ENCODE measurements at regions not wholly inside any gene's neighbourhood (a gene's known extent, or its start where the extent isn't known, plus 50 kb on each side); places are given as distances from the start of the nearest gene placed in this dataset.

DNA sequence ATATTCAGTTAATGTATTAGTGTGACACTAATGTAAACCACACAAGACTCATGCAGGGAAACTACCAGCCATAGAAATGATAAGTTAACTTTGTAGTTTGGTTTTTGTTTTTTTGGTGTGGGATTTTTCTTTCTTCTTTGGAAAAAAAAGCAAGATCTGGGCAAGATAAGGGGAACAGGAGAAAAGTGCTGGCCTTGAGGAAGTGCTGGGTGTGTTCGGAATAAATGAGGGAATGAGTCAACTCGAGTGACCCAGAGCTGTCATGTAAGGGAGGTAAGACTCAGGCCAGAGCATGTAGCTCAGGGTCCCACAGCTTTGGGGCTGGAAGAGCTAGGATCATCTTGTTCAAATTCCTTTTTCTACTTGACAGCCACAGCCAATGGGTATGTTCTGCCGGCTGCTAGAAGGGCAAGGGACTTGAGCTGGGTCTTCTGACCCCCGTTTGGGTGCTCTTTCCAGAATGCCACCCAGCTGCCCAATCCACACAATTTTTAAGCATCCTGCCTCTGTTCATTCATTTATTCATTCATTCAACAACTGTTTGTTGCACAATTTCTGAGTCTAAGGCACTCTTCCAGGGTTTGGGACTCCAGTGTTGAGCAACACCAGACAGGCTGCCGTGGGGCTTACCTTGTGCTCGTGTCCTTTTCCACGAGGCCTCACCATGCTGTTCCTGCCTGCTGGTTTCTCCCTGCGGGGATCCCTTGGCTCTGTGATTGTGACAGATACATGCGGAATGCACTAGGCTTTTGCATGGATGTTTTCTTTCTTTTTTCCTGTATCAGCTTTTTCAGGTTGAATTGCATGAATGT lies 54.5 kb downstream of the CLDN34 start:
- H3K27me3 ChIP-seq (replicated peaks): no peaks in the 10 kb centered on the region
- no peak for DNase-seq (ENCODE audit: low read depth in 1 of 2, low spot score in 2 of 2)
- H3K4me3 ChIP-seq: no peak overlapping the region
- H3K9me3 ChIP-seq (replicated peaks): no peaks in the 10 kb centered on the region; the same call in 1 of the 2 replicates
- peaks cover 35% of the 10 kb centered on the region for H3K4me1 ChIP-seq (replicated peaks)
- H3K27ac ChIP-seq: no peak overlapping the region
- H3K36me3 ChIP-seq: peaks cover 14% of the 10 kb centered on the region; the same call in 1 of the 2 replicates

DNA sequence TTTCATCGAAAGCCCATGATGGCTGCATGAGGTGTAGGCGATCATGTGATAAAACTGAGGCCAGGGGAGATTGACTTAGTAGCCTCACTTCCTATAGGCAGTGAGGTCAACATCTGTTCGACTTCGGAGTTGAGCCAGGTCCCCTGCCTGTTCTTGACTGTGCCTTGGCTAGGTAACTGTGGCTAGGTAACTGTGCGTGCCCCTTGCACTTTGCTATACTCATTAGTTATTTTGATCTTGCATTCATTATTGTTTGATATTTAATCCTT lies 55.0 kb downstream of the CLDN34 start:
- DNase-seq (ENCODE audit: low read depth in 1 of 2, low spot score in 2 of 2): no peak
- no peaks in the 10 kb centered on the region; the same call in 1 of the 2 replicates for H3K9me3 ChIP-seq (replicated peaks)
- peaks cover 12% of the 10 kb centered on the region; the same call in 1 of the 2 replicates for H3K36me3 ChIP-seq
- H3K27me3 ChIP-seq (replicated peaks): no peaks in the 10 kb centered on the region
- no peak overlapping the region for H3K4me3 ChIP-seq
- H3K4me1 ChIP-seq (replicated peaks): peaks cover 32% of the 10 kb centered on the region
- H3K27ac ChIP-seq: no peak overlapping the region

DNA sequence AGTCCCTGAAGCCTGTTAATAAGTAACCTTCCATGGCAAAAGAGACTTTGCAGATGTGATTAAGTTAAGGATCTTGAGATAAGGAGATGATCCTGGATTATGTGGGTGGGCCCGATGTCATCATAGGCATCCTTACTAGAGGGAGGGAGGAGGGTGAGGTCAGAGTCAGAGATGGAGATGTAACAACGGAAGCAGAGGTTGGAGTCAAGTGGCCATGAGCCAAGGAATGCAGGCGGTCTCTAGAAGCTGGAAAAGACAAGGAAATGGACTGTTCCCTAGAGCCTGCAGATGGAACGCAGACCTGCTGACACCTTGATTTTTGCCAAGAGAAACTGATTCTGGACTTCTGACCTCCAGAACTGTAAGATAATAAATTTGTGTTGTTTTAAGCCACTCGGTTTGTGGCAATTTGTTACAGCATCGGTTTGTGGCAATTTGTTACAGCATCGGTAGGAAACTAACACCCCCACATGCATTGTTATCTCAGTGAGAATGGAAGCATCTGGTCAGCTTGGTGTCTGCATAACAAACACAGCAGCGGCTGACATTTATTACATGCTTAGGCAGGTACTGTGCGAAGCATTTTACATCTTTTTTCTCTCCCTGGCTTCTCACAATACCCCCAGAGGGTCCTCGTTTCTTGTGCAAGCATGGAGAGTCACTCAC lies 55.6 kb downstream of the CLDN34 start:
- no peaks in the 10 kb centered on the region; the same call in 1 of the 2 replicates for H3K9me3 ChIP-seq (replicated peaks)

DNA sequence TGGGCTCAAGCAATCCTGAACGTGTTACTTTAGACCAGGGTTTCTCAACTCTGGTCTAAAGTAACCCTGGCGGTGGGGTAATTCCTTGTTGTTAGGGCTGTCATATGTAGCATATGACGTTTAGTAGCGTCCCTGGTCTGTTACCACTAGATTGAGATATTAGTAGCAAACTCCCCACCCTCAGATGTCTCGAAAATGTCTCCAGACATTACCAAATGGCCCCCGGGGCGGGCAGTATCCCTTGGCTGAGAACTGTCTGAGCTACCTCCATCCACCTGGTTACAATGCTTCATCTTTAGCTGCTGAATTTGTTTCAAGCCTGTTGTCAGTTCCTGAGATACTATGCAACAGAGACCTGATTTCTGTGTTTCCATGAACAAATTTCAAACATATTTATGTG lies 56.7 kb downstream of the CLDN34 start:
- DNase-seq (ENCODE audit: low read depth in 1 of 2, low spot score in 2 of 2): no peak
- Histone ChIP-seq H3K4me1 (replicated peaks) (peaks cover 17% of the 10 kb centered on the region), H3K4me3 (no peak overlapping the region), H3K36me3 (peaks cover 8% of the 10 kb centered on the region; the same call in 1 of the 2 replicates), H3K9me3 (replicated peaks) (no peaks in the 10 kb centered on the region; the same call in 1 of the 2 replicates), H3K27me3 (replicated peaks) (no peaks in the 10 kb centered on the region), H3K27ac (no peak overlapping the region)

More for the DNA sequence above, 55.6 kb downstream of the CLDN34 start:
- Histone ChIP-seq H3K36me3 (peaks cover 8% of the 10 kb centered on the region; the same call in 1 of the 2 replicates), H3K27me3 (replicated peaks) (no peaks in the 10 kb centered on the region), H3K4me3 (no peak overlapping the region), H3K27ac (no peak overlapping the region), H3K4me1 (replicated peaks) (peaks cover 27% of the 10 kb centered on the region)
- DNase-seq (ENCODE audit: low read depth in 1 of 2, low spot score in 2 of 2): no peak

DNA sequence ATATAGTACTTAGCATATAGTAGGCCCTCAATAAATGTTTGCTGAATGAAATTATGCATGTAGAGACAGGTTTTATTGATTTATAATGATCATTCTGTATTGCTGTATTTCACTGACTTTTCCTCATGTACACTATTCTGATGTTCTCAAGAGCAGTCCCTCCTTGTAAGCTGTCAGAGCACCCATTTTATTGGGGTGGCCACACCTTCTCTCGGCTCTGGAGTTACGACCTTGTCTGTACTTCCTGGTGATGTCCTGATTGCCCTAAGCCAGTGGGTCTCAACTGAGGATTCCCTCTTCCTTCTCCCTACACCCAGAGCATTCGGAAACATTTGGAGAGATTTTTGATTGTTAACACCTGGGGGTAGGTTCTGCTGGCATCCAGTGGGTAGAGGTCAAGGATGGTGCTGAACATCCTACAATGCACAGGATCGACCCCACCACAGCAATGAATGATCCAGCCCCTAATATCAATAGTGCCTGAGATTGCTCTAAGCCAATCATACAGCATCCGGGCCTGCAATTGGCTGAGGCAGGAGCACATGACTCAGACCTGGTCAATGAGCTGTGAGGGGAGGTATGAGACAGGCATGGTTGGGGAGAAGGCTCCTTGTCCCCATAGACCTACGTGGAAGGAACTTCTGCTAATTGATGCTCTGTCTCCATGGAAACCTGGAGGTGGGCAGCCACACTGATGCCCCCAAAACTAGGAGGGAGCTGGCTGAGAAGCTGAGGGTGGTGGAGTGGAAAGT lies 58.8 kb downstream of the CLDN34 start:
- Histone ChIP-seq H3K27ac (no peak overlapping the region), H3K4me1 (replicated peaks) (peaks cover 15% of the 10 kb centered on the region), H3K36me3 (peaks cover 5% of the 10 kb centered on the region; the same call in 1 of the 2 replicates), H3K27me3 (replicated peaks) (no peaks in the 10 kb centered on the region), H3K4me3 (no peak overlapping the region), H3K9me3 (replicated peaks) (no peaks in the 10 kb centered on the region; the same call in 1 of the 2 replicates)
- DNase-seq (ENCODE audit: low read depth in 1 of 2, low spot score in 2 of 2): no peak

DNA sequence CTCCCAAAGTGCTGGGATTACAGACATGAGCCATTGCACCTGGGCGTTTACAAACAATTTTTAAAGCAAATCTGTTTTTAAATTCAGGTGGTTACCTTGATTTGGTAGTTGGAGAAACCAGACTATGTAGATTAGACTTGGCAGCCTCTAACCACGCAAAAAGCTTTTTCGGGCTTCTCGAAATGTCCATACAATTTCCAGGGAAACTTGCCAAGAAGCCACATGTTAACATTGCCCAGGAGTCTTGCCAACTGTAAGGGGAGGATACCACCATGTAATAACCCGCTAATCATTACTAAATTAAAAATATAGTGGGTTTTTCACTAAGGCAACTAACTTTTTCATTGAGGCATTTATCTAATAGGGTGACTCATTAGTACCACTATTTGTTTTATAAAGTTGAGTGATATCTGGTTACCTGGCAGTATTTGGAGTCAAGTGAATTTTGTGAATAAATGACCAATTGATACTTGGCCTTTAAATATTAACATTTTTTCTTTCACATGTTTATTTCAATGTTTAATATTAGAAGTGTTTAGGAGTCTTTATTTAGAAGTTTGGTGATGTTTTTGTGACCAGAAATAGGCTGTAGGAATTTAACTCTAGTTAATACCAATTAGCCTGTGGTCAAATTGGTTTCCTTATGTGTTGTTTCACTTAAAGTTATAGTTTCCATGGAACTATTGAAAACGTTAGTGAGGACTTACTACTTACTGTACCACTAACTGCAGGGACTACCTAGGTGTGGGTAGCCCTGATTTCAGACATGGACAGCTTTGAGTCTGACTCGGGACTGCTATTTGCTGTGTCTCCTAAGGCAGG lies 61.3 kb downstream of the CLDN34 start:
- Histone ChIP-seq H3K9me3 (replicated peaks) (no peaks in the 10 kb centered on the region), H3K36me3 (no peaks in the 10 kb centered on the region), H3K4me3 (no peak overlapping the region), H3K27me3 (replicated peaks) (no peaks in the 10 kb centered on the region), H3K27ac (no peak overlapping the region), H3K4me1 (replicated peaks) (peaks cover 4% of the 10 kb centered on the region)
- no peak for DNase-seq (ENCODE audit: low read depth in 1 of 2, low spot score in 2 of 2)

DNA sequence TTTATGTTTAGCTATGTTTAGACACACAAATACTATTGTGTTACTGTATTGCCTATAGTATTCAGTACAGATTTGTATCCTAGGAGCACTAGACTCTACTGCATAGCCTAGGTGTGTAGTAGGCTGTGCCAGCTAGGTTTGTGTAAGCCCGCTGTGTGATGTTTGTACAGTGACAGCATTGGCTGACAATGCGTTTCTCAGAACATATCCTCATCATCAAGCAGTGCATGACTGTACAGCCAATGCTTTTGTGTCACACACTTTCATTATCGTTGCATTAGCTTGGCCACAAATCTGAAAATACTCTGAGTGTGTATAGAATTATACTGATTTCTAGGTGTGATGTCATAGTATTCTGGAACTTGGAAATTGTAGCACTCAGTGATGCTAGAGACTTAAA lies 63.4 kb downstream of the CLDN34 start:
- H3K9me3 ChIP-seq (replicated peaks): no peaks in the 10 kb centered on the region
- H3K27me3 ChIP-seq (replicated peaks): no peaks in the 10 kb centered on the region
- H3K36me3 ChIP-seq: no peaks in the 10 kb centered on the region
- H3K4me3 ChIP-seq: no peak overlapping the region
- H3K4me1 ChIP-seq (replicated peaks): peaks cover 9% of the 10 kb centered on the region
- no peak overlapping the region for H3K27ac ChIP-seq
- no peak for DNase-seq (ENCODE audit: low read depth in 1 of 2, low spot score in 2 of 2)

DNA sequence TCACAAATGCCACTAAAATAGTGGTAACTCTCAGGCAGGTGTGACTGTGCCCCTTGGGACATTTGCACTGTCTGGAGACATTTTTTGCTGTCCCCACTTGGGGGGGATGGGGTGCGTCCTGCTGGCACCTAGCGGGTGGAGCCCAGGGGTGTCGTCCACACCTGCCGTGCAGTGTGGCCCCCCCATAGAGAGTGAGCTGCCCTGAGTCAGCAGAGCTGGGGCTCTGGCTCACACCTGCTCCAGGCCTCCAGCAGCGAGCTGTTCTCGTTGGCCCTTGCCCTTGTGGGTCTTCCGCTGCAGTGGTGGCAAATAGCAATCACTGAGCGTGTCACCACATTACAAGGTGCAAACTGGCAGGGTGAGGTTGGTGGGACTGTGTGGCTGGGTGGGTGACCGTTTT lies 64.6 kb downstream of the CLDN34 start:
- no peak overlapping the region for H3K4me3 ChIP-seq

DNA sequence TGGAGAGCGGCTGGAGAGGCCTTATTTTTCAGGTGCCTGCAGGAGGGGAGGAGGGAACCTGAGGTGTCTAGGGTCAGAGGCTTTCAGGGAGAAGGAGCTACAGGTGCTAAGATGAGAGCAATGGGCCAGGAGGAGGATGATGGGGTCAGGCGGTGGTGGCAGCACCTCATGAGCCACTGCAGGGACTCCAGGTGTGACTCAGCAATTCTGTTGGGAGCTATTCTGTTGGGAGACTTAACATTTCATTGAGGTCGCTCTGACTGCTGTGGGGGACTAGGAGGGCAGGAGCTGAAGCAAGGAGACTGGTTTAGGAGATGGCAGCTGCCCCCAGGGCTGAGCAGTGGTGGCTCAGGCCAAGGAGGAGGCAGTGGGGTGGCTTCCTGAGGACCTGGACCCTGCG lies 65.0 kb downstream of the CLDN34 start:
- no peak for DNase-seq (ENCODE audit: low read depth in 1 of 2, low spot score in 2 of 2)
- H3K36me3 ChIP-seq: no peaks in the 10 kb centered on the region
- no peaks in the 10 kb centered on the region for H3K27me3 ChIP-seq (replicated peaks)
- peaks cover 9% of the 10 kb centered on the region for H3K4me1 ChIP-seq (replicated peaks)
- no peak overlapping the region for H3K27ac ChIP-seq
- no peak overlapping the region for H3K4me3 ChIP-seq
- no peaks in the 10 kb centered on the region for H3K9me3 ChIP-seq (replicated peaks)

More for the DNA sequence above, 64.6 kb downstream of the CLDN34 start:
- Histone ChIP-seq H3K27me3 (replicated peaks) (no peaks in the 10 kb centered on the region), H3K4me1 (replicated peaks) (peaks cover 9% of the 10 kb centered on the region), H3K36me3 (no peaks in the 10 kb centered on the region), H3K9me3 (replicated peaks) (no peaks in the 10 kb centered on the region), H3K27ac (no peak overlapping the region)
- no peak for DNase-seq (ENCODE audit: low read depth in 1 of 2, low spot score in 2 of 2)

DNA sequence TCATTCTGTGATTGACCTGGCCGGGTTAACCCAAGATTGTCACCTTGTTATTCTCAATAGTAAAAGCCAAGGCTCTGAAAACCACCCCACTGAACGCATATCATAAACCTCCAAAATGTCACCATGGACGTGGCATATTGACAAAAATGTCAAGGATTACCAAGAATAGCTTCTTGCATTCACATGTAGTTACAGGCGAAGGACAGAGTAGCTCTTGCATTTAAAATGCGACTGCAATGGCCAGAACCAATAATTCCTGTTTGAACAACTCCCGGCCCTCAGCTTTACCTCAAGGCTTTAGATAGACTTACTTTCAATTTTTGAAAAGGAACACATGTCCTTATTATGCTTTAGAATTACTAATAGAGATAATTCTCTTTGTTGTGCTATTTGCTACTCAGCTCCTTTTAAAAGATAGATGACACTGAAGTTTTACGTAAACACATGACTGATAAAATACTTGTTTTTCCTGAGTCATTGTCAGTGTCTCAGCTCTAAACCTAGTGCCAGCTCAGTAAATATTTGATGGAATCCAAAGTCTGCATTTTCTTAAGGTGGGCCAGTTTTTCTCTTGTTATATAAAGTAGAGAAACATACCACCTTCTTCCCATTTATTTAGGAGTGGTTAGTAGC lies 66.3 kb downstream of the CLDN34 start:
- Histone ChIP-seq H3K27me3 (replicated peaks) (no peaks in the 10 kb centered on the region), H3K9me3 (replicated peaks) (no peaks in the 10 kb centered on the region), H3K4me3 (no peak overlapping the region), H3K4me1 (replicated peaks) (peaks cover 9% of the 10 kb centered on the region), H3K36me3 (no peaks in the 10 kb centered on the region), H3K27ac (no peak overlapping the region)
- no peak for DNase-seq (ENCODE audit: low read depth in 1 of 2, low spot score in 2 of 2)

DNA sequence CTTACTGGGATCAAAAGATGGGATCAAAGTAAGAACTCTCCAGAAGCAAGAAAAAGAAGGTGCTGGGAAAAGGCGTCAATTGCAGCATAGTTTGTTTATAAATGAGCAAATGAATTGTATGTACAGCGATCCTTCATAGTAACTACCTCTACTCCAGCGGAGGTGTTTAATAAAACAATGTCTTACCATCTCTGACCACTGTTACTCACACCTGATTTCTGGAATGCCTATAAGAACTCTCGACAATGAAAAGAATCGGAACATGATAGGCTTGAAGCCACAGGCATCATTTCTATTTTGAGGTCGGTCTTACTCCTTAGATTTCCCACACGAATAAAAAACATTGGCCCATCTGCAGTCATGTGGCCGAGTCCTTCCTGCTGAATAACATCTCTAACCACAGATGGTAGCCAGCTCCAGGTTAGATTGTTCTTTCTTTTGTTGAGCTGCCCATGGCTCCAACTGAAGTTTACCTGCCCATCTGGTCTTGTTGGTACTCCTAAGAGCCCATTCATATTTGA lies 67.6 kb downstream of the CLDN34 start:
- Histone ChIP-seq H3K4me3 (no peak overlapping the region), H3K36me3 (no peaks in the 10 kb centered on the region), H3K27me3 (replicated peaks) (no peaks in the 10 kb centered on the region), H3K4me1 (replicated peaks) (peaks cover 12% of the 10 kb centered on the region), H3K9me3 (replicated peaks) (no peaks in the 10 kb centered on the region), H3K27ac (no peak overlapping the region)
- no peak for DNase-seq (ENCODE audit: low read depth in 1 of 2, low spot score in 2 of 2)

DNA sequence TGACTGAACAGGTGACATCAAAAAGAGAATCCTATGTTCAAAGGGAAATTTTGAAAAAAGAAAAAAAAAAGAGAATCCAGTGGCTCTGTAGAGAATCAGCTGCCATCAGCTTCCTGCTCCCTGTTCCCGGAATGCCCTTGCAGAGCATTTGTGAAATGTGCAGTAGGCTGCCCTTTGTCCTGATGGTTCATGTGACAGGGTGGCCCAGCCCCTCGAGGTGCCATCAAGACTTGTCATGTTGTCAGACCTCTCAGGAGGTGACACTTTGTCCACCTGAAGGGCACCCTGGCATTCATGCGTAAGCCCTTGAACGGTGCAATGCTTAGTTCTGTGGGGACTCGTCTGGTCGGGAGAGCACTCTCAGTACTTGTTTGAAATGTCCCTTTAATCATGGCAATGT lies 71.4 kb downstream of the CLDN34 start:
- Histone ChIP-seq H3K27me3 (replicated peaks) (no peaks in the 10 kb centered on the region), H3K27ac (no peak overlapping the region), H3K4me3 (no peak overlapping the region), H3K36me3 (no peaks in the 10 kb centered on the region), H3K9me3 (replicated peaks) (no peaks in the 10 kb centered on the region), H3K4me1 (replicated peaks) (peaks cover 19% of the 10 kb centered on the region)
- no peak for DNase-seq (ENCODE audit: low read depth in 1 of 2, low spot score in 2 of 2)
